GM19395 (cell line): ENCODE measurements at regions not wholly inside any gene's neighbourhood (a gene's known extent, or its start where the extent isn't known, plus 50 kb on each side); places are given as distances from the start of the nearest gene placed in this dataset.
"Not testable (repeated sequence)": the region's sequence is repeated elsewhere in the genome, so short reads cannot be mapped to it uniquely, and the experiment has no call there.

ENCODE experiments used
- ATAC-seq: cut with Tn5 transposase; IDR thresholded peaks from one replicate; pipeline ENCODE4 v1.9.1; 2021; ENCODE audit warnings: mild to moderate bottlenecking, moderate library complexity; ENCODE audit not compliant: unreplicated experiment

- no peak for ATAC-seq
Observed at GRCh38 chr4:112770114-112770513, 133.2 kb downstream of the LARP7 start.

- no peak for ATAC-seq
Observed at GRCh38 chr4:112775801-112776200, 138.9 kb downstream of the LARP7 start.

GRCh38 chr4:112776535-112776934 is 139.6 kb downstream of the LARP7 start:
- no peak for ATAC-seq

GRCh38 chr4:112778520-112778919 is 141.6 kb downstream of the LARP7 start:
- ATAC-seq, result no peak

- no peak for ATAC-seq
Observed at GRCh38 chr4:112793033-112793432, 156.1 kb downstream of the LARP7 start.

GRCh38 chr4:112800001-112800400 is 163.1 kb downstream of the LARP7 start:
- ATAC-seq, result no peak

- ATAC-seq, result no peak
Observed at GRCh38 chr4:112801341-112801740, 164.4 kb downstream of the LARP7 start.

- ATAC-seq, result no peak
Observed at GRCh38 chr4:112802780-112803179, 165.8 kb downstream of the LARP7 start.

- ATAC-seq, result peak; percentile 81
Observed at GRCh38 chr4:112807083-112807482, 170.1 kb downstream of the LARP7 start.

- no peak for ATAC-seq
Observed at GRCh38 chr4:112808001-112808400, 171.1 kb downstream of the LARP7 start.

GRCh38 chr4:112813790-112814189 is 176.8 kb downstream of the LARP7 start:
- ATAC-seq, result no peak

- peak; percentile 94 for ATAC-seq
Observed at GRCh38 chr4:112817933-112818593, 181.1 kb downstream of the LARP7 start.

- ATAC-seq, result peak; percentile 49
Observed at GRCh38 chr4:112818594-112818965, 181.6 kb downstream of the LARP7 start.

- ATAC-seq, result no peak
Observed at GRCh38 chr4:112819729-112820128, 182.8 kb downstream of the LARP7 start.

- no peak for ATAC-seq
Observed at GRCh38 chr4:112823156-112823555, 186.2 kb downstream of the LARP7 start.

GRCh38 chr4:112823606-112824005 is 186.7 kb downstream of the LARP7 start:
- ATAC-seq, result no peak

- no peak for ATAC-seq
Observed at GRCh38 chr4:112830753-112831386, 193.9 kb downstream of the LARP7 start.

- no peak for ATAC-seq
Observed at GRCh38 chr4:112832493-112832892, 195.6 kb downstream of the LARP7 start.

GRCh38 chr4:112836895-112837294 is 200.0 kb downstream of the LARP7 start:
- ATAC-seq, result no peak

- not testable (repeated sequence) for ATAC-seq
Observed at GRCh38 chr4:112838015-112838414, 201.1 kb downstream of the LARP7 start.

GRCh38 chr4:112840061-112840460 is 203.1 kb downstream of the LARP7 start:
- ATAC-seq, result no peak

GRCh38 chr4:112840619-112841018 is 203.7 kb downstream of the LARP7 start:
- ATAC-seq, result no peak

GRCh38 chr4:112842513-112842912 is 205.6 kb downstream of the LARP7 start:
- ATAC-seq, result no peak
